HEK293T (cell line): ENCODE measurements at regions not wholly inside any gene's neighbourhood (a gene's known extent, or its start where the extent isn't known, plus 50 kb on each side); places are given as distances from the start of the nearest gene placed in this dataset.

Experiments used
- CTCF ChIA-PET: fragments of 350-600 bp; formaldehyde crosslinking; extraction: SDS; loops from one replicate; lab custom pipeline; 2021; ENCODE audit warnings: antibody characterized with exemption, inconsistent platforms; lab: Yijun Ruan, JAX
- POLR2A ChIA-PET: fragments of 350-600 bp; formaldehyde crosslinking; extraction: SDS; loops from one replicate; lab custom pipeline; 2020; ENCODE audit warnings: antibody characterized with exemption, inconsistent platforms; lab: Yijun Ruan, JAX
- DNase-seq: peaks from one replicate; pipeline ENCODE4 v3.0.0; 2012; ENCODE audit warnings: mixed read lengths; ENCODE audit errors: extremely low spot score
- ARNT ChIP-seq: fragments of 450-650 bp; IDR thresholded peaks from 2 replicates; pipeline ENCODE4 v1.6.1; 2017; ENCODE audit warnings: mild to moderate bottlenecking
- BHLHE40 ChIP-seq: fragments of 450-650 bp; IDR thresholded peaks from 2 replicates; pipeline ENCODE4 v1.6.1; 2016; ENCODE audit warnings: mild to moderate bottlenecking, moderate library complexity, borderline replicate concordance
- CTBP1 ChIP-seq: fragments of 450-650 bp; IDR thresholded peaks from 2 replicates; pipeline ENCODE4 v1.6.1; 2016; ENCODE audit warnings: borderline replicate concordance
- ELF4 ChIP-seq: fragments of 450-650 bp; IDR thresholded peaks from 2 replicates; pipeline ENCODE4 v1.6.1; 2017; ENCODE audit warnings: antibody characterized with exemption
- FOXA1 ChIP-seq: fragments of 450-650 bp; IDR thresholded peaks from 2 replicates; pipeline ENCODE4 v1.6.1; 2016; ENCODE audit warnings: mild to moderate bottlenecking
- FOXK2 ChIP-seq: fragments of 450-650 bp; IDR thresholded peaks from 2 replicates; pipeline ENCODE4 v1.6.1; 2016; ENCODE audit warnings: mild to moderate bottlenecking
- FOXM1 ChIP-seq: fragments of 450-650 bp; IDR thresholded peaks from 2 replicates; pipeline ENCODE4 v1.6.1; 2017; ENCODE audit warnings: mild to moderate bottlenecking, borderline replicate concordance
- HDGF ChIP-seq: fragments of 450-650 bp; IDR thresholded peaks from 2 replicates; pipeline ENCODE4 v1.6.1; 2017; ENCODE audit warnings: antibody characterized with exemption, borderline replicate concordance
- L3MBTL2 ChIP-seq: fragments of 450-650 bp; conservative IDR thresholded peaks from 2 replicates; pipeline ENCODE4 v1.6.1; 2016; ENCODE audit warnings: mild to moderate bottlenecking
- LEF1 ChIP-seq: fragments of 450-650 bp; IDR thresholded peaks from 2 replicates; pipeline ENCODE4 v1.6.1; 2017; ENCODE audit warnings: mild to moderate bottlenecking, borderline replicate concordance
- NFRKB ChIP-seq: fragments of 450-650 bp; IDR thresholded peaks from 2 replicates; pipeline ENCODE4 v1.6.1; 2016; ENCODE audit warnings: mild to moderate bottlenecking, moderate library complexity
- SP1 ChIP-seq: fragments of 450-650 bp; IDR thresholded peaks from 2 replicates; pipeline ENCODE4 v1.6.1; 2017
- SUZ12 ChIP-seq: fragments of 450-650 bp; IDR thresholded peaks from 2 replicates; pipeline ENCODE4 v1.6.1; 2016; ENCODE audit warnings: mild to moderate bottlenecking
- TARDBP ChIP-seq: fragments of 450-650 bp; IDR thresholded peaks from 2 replicates; pipeline ENCODE4 v1.6.1; 2016
- ZNF384 ChIP-seq: fragments of 450-650 bp; IDR thresholded peaks from 2 replicates; pipeline ENCODE4 v1.6.1; 2016
- TF ChIP-seq, protein P1 (sequence below): fragments of 450-650 bp; IDR thresholded peaks from 2 replicates; pipeline ENCODE4 v1.6.1; 2016

DNA sequence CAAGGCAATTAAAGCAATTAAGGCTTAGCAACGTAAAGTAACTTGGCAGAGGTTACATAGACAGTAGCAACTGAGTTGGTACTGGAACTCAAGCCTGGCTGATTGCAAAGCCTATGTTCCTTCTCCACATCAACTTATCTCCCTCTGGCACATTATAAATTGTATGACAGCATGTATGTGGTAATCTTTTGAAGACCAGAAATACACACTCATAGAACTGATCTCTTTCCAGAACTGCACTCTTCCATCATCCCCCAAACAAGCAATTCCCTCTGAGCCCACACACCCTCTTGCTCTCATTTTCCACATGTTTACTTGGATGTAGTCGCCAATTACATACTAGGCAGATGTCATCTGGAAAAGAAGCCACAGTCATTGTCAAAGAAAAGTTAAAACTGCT, 502.2 kb downstream of the PLPP3 start:
- CTCF ChIA-PET, result no interaction called here
- TF ChIP-seq SUZ12, result no peak
- POLR2A ChIA-PET, result no interaction called here
- no peak for DNase-seq

DNA sequence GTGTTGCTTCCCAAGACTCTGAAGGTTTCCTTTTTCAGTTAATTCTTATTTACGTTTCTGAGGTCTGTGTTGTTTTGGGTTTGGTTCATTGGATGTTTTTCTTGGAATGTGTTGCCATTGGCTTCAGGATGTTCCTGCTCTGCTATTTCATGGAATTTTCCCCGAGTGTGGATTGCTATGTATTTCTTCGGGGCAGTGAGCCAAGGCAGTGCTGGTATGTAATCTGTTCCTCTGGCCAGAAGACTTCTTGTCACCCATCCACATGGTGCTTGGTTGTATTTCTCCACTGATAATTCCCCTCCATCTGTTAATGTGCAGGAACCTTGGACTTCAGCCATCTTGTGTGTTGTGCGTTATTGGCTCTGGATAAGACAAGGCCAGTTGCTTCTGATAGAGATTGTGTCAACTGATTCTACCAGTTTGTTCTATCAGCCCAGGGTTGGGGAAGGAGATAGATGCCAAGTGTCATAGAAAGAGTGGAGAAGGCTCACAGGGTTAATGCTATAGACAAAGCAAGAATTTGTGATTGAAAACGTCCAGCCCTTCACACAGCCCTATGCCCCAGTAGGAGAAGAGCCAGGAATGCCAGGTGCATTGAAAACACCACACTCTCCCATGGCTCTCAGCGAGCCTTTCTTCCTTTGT, 505.2 kb downstream of the PLPP3 start:
- POLR2A ChIA-PET, result no interaction called here
- no peak for TF ChIP-seq TARDBP
- no peak for TF ChIP-seq FOXM1
- TF ChIP-seq FOXA1, result no peak
- TF ChIP-seq BHLHE40, result no peak
- no peak for TF ChIP-seq HDGF
- no peak for TF ChIP-seq L3MBTL2
- TF ChIP-seq SUZ12, result no peak
- no peak for TF ChIP-seq FOXK2
- TF ChIP-seq LEF1, result no peak
- TF ChIP-seq, protein P1, sequence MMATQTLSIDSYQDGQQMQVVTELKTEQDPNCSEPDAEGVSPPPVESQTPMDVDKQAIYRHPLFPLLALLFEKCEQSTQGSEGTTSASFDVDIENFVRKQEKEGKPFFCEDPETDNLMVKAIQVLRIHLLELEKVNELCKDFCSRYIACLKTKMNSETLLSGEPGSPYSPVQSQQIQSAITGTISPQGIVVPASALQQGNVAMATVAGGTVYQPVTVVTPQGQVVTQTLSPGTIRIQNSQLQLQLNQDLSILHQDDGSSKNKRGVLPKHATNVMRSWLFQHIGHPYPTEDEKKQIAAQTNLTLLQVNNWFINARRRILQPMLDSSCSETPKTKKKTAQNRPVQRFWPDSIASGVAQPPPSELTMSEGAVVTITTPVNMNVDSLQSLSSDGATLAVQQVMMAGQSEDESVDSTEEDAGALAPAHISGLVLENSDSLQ, result no peak
- no peak for TF ChIP-seq ZNF384
- DNase-seq, result no peak
- CTCF ChIA-PET, result no interaction called here

DNA sequence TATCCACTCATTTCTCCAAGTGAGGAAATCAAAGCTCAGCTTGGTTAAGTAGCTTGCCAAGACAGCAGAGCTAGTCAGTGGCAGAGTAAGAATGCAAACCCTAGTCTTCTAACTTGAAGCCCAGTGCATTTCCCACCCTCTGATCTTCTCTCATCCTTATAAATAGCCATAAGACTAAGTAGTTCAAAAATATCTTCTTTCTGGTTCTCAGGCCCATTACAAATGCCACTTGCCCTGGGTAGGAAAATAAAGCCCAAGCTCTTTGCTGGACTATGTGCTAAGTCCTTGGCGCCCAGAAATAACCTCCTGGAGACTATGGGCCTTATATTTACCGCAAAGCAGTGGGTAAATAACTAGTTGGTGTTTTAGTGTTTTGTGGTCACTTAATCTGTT, 505.8 kb downstream of the PLPP3 start:
- ChIA-PET CTCF (no interaction called here), POLR2A (no interaction called here)
- TF ChIP-seq TARDBP, result no peak
- no peak for DNase-seq

DNA sequence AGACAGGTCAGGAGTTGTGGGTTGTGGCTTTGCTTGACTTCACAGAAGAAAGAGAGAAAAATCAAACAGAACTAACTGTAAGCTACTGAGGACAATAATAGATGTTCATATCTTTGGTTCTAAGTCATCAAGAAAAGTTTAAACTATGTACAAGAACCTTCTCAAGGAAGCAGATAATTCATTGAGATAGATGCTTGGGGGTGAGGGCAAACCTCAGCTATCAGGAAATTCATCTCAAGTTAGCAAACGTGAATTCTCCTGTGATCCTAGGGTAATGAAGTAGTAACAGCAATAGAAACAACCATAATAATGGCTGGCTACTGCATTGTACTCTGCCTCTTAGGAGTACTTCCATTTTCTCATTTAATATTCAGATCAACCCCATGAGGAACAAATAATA, 506.2 kb downstream of the PLPP3 start:
- CTCF ChIA-PET, result no interaction called here
- POLR2A ChIA-PET, result no interaction called here

DNA sequence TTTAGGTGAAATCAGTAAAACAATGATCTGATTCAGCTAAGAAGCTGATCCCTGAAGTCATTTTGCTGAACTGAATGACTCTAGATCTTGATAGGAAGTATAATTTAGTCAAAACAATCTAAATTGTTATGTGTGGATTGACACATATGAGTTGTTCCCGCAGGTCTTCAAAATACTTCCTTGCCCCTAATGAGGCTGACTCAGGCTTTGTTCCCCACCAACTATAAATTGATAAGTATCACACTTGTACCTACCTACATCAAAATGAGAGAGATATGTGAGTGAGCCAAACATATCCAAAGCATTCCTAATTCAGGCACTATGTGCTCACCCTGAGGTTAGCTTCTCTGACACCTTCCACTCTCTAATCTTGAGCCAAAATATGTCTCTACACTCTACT, 507.1 kb downstream of the PLPP3 start:
- ChIA-PET CTCF (no interaction called here), POLR2A (no interaction called here)
- TF ChIP-seq NFRKB (no peak), ELF4 (no peak), LEF1 (no peak), SUZ12 (no peak), FOXM1 (no peak), FOXK2 (no peak), BHLHE40 (no peak), SP1 (no peak), ZNF384 (no peak), HDGF (no peak), L3MBTL2 (no peak), CTBP1 (no peak)
- no peak for DNase-seq

More for the DNA sequence above, 506.2 kb downstream of the PLPP3 start:
- no peak for TF ChIP-seq TARDBP
- TF ChIP-seq SP1, result no peak
- TF ChIP-seq BHLHE40, result no peak
- TF ChIP-seq ZNF384, result no peak
- no peak for TF ChIP-seq L3MBTL2
- TF ChIP-seq HDGF, result no peak
- no peak for TF ChIP-seq ARNT
- no peak for TF ChIP-seq FOXK2
- no peak for DNase-seq

DNA sequence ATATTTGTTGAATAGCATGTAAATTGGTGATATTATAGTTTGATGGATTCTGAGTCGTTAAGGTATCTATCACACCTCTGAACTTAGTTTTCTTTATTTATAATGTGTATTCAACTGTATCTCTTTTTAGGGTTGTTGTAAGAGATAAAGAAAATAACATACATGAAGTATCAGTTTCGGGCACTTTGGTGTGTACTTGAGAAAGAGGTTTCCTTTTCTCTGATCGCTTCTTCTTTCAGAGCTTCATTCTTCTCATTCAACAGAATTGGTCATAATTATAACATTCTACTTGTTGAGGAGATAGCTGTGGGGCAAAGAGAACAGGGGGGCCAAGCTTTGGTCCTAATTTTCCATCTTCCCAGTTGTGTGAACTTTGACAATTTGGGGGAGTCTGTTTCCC, 508.0 kb downstream of the PLPP3 start:
- no peak for DNase-seq
- ChIA-PET CTCF (no interaction called here), POLR2A (no interaction called here)
- TF ChIP-seq ZNF384, result no peak
- TF ChIP-seq HDGF, result no peak
- TF ChIP-seq ELF4, result no peak
- TF ChIP-seq SUZ12, result no peak
- no peak for TF ChIP-seq TARDBP
- no peak for TF ChIP-seq SP1

DNA sequence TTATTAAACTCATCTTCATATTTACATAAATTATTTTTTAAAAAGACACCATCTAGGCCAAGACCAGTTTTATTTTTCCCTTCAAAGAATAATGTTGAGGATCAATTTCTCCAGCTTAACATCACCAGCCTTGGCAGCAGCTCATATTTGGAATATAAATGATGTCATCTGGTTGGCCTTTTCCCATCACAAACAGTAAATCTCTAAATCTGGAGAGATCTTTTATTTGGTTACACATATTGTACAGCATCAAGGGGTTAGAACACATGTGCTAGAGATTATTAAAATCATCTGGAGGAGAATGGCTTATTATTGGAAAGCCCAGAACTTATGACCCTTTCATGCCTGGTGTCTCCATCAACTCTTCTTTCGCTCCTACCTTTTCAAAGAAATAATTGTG, 508.8 kb downstream of the PLPP3 start:
- no peak for DNase-seq
- TF ChIP-seq ELF4 (no peak), LEF1 (no peak), FOXM1 (no peak), TARDBP (no peak), SP1 (no peak), ZNF384 (no peak), ARNT (no peak), NFRKB (no peak), CTBP1 (no peak), FOXK2 (no peak), HDGF (no peak)
- TF ChIP-seq, protein P1, result no peak
- ChIA-PET POLR2A (no interaction called here), CTCF (no interaction called here)

DNA sequence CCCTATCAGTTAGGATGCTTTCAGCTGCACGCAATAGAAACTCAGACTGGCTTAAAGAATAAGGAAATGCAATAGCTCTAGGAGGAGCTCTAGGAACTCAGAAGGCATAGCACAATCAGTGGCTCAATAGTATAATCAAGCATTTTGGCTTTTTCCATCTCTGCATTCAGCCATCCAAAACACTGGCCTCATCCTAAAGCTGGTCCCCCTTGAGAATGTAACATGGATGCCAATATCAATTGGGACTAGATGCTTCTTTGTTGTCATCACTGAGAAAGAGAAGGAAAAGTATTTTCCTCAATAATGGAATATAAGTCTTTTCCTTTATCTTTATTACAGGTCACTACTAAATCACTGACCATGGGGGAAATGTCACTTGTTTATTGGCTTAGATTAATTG, 509.5 kb downstream of the PLPP3 start:
- ChIA-PET POLR2A (no interaction called here), CTCF (no interaction called here)
- DNase-seq, result no peak
- TF ChIP-seq SP1, result no peak
- TF ChIP-seq, protein P1, result no peak
- TF ChIP-seq FOXM1, result no peak
- TF ChIP-seq NFRKB, result no peak
- no peak for TF ChIP-seq TARDBP
- TF ChIP-seq HDGF, result no peak
- no peak for TF ChIP-seq FOXA1
- no peak for TF ChIP-seq FOXK2
- TF ChIP-seq BHLHE40, result no peak
- TF ChIP-seq ARNT, result no peak
- TF ChIP-seq CTBP1, result no peak
